OCI-LY1 (cell line): ENCODE measurements at regions not wholly inside any gene's neighbourhood (a gene's known extent, or its start where the extent isn't known, plus 50 kb on each side); places are given as distances from the start of the nearest gene placed in this dataset.

Source experiments
- EZH2 ChIP-seq: fragments of 200-600 bp; sonication (generic), shearing (Covaris generic); IDR thresholded peaks from 2 replicates; pipeline ENCODE4 v1.8.0; 2017; ENCODE audit warnings: borderline replicate concordance, mixed run types, mild to moderate bottlenecking, antibody characterized with exemption, low read length, moderate library complexity, mixed read lengths
- TF ChIP-seq, protein P1 (sequence below): fragments of 200-600 bp; sonication (generic), shearing (Covaris generic); IDR thresholded peaks from 2 replicates; pipeline ENCODE4 v1.5.1; 2017; ENCODE audit warnings: mild to moderate bottlenecking, antibody characterized with exemption, low read length, moderate library complexity, mixed read lengths

GRCh38 chr1:191520345-191520744 lies 637.9 kb upstream of the RGS18 start:
- TF ChIP-seq, protein P1, sequence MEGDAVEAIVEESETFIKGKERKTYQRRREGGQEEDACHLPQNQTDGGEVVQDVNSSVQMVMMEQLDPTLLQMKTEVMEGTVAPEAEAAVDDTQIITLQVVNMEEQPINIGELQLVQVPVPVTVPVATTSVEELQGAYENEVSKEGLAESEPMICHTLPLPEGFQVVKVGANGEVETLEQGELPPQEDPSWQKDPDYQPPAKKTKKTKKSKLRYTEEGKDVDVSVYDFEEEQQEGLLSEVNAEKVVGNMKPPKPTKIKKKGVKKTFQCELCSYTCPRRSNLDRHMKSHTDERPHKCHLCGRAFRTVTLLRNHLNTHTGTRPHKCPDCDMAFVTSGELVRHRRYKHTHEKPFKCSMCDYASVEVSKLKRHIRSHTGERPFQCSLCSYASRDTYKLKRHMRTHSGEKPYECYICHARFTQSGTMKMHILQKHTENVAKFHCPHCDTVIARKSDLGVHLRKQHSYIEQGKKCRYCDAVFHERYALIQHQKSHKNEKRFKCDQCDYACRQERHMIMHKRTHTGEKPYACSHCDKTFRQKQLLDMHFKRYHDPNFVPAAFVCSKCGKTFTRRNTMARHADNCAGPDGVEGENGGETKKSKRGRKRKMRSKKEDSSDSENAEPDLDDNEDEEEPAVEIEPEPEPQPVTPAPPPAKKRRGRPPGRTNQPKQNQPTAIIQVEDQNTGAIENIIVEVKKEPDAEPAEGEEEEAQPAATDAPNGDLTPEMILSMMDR, result no peak
- no peak for TF ChIP-seq EZH2
